Heart left ventricle (tissue), 16 donors: ENCODE measurements at regions not wholly inside any gene's neighbourhood (a gene's known extent, or its start where the extent isn't known, plus 50 kb on each side); places are given as distances from the start of the nearest gene placed in this dataset.

Experiments used
- ATAC-seq, 4 donors: fragments of 200-7000 bp; cut with Tn5 transposase; one replicate each; pipeline ENCODE4 v1.9.1; 2020 to 2022; ENCODE audit warnings: moderate library complexity in 4 of 4, mild to moderate bottlenecking in 3 of 4, moderate number of reproducible peaks in 1 of 4
- DNase-seq, 5 donors: peaks; one replicate each; pipeline ENCODE4 v3.0.0-alpha.2; 2020
- H3K27ac ChIP-seq, 12 donors: fragments of 200-600 bp; sonication (generic) in 4 of 12; one replicate each; pipeline versions ENCODE4 v1.5.0 to v1.8.0; 2016 to 2022; ENCODE audit warnings: mild to moderate bottlenecking in 2 of 12
- H3K27me3 ChIP-seq, 9 donors: fragments of 200-600 bp; sonication (generic) in 2 of 9; one replicate each; pipeline versions ENCODE4 v1.5.1 to v1.8.0; 2016 to 2022; ENCODE audit warnings: mild to moderate bottlenecking in 3 of 9
- H3K36me3 ChIP-seq, 9 donors: fragments of 200-600 bp; sonication (generic) in 2 of 9; one replicate each; pipeline versions ENCODE4 v1.5.0 to v1.8.0; 2018 to 2022; ENCODE audit warnings: mild to moderate bottlenecking in 2 of 9
- H3K4me1 ChIP-seq, 12 donors: fragments of 200-600 bp; sonication (generic) in 4 of 12; one replicate each; pipeline versions ENCODE4 v1.5.0 to v1.8.0; 2016 to 2022; ENCODE audit warnings: mild to moderate bottlenecking in 3 of 12
- H3K4me3 ChIP-seq, 12 donors: fragments of 200-600 bp; sonication (generic) in 4 of 12; one replicate each; pipeline versions ENCODE4 v1.5.0 to v1.8.0; 2017 to 2022; ENCODE audit warnings: mild to moderate bottlenecking in 9 of 12, moderate library complexity in 4 of 12
- H3K9me3 ChIP-seq, 12 donors: fragments of 200-600 bp; sonication (generic) in 4 of 12; one replicate each; pipeline versions ENCODE4 v1.5.0 to v1.8.0; 2016 to 2022; ENCODE audit warnings: mild to moderate bottlenecking in 1 of 12
- CTCF ChIP-seq, 12 donors: fragments of 200-600 bp; sonication (generic) in 4 of 12; IDR thresholded peaks; one replicate each; pipeline versions ENCODE4 v1.5.0 to v1.8.0; 2018 to 2022; ENCODE audit warnings: antibody characterized with exemption in 12 of 12, mild to moderate bottlenecking in 5 of 12
- POLR2A ChIP-seq, 2 donors: fragments of 450-650 bp; IDR thresholded peaks; one replicate each; pipeline ENCODE4 v1.6.1; 2017; ENCODE audit warnings: antibody characterized with exemption in 2 of 2, mild to moderate bottlenecking in 2 of 2, moderate library complexity in 2 of 2
- WGBS, 4 donors: extraction: QIAGEN DNeasy Blood & Tissue Kit in 2 of 4; methylation state at CpG; one replicate each; pipeline versions ENCODE4 v1.1.5 to v1.1.7; 2013 to 2018; 5-methylcytosine and 5-hydroxymethylcytosine counted together
- intact Hi-C, 10 donors: fragments of 100-400 bp; cut with DNase I; formaldehyde crosslinking; loops; one replicate each; pipeline versions ENCODE4 v1.11.1 to v1.14.2; 2022
- donor health status: ischemic (EF 13 %, LVEDD 7.1; RV severe dilation, severe dysfunction).
- donor health status: healthy with polysubstance abuse.
- donor health status: DM: no; HTN: yes; CAD: no.
- donor health status: DM: no; HTN: no; CAD: no.
- donor health status: ischemic (EF 25% LVEDD 6.9; RV normal size, moderate dysfunction).
- donor health status: ischemic (EF 25% LVEDD 5.7; RV mildly dilated, moderate dysfunction).
- donor health status: healthy.
- donor health status: DM: yes; HTN: yes; CAD: no.
- donor health status: ischemic (EF 35%, LVEDD 5.7; RV mildly dilated, moderate dysfunction).
- donor health status: nonischemic (EF 11% LVEDD 7.7; RV severe dilation, severe dysfunction).
- donor health status: DM: yes; HTN: yes; CAD: no.
- donor health status: PGD.
- donor health status: ischemic (EF 29% LVEDD 5.4; RV normal size, mild dysfunction).
- donor health status: nonischemic (EF 23%, LVEDD 6.1; RV moderate dilation, normal function).

- WGBS, 4 donors, result 89 to 98% (median 91%) methylated on average over 6 of the region's 6 CpGs
- Histone ChIP-seq H3K27me3 (peaks cover 0 to 7% (median 0%) of the 10 kb centered on the region in 9 donors), H3K36me3 (no peaks in the 10 kb centered on the region), H3K4me3 (no peak overlapping the region), H3K4me1 (no peaks in the 10 kb centered on the region), H3K27ac (no peak overlapping the region), H3K9me3 (no peaks in the 10 kb centered on the region)
- intact Hi-C loops, result no loop called here
- TF ChIP-seq CTCF (IDR thresholded peaks at IDR 0.05) (no peak), POLR2A (IDR thresholded peaks at IDR 0.05) (no peak)
- ATAC-seq (no peak), DNase-seq (no peak)
These were observed 452.5 kb downstream of the HS3ST3B1 start for GRCh38 chr17:14753383-14753782.

GRCh38 chr17:14752011-14752410 is 451.1 kb downstream of the HS3ST3B1 start:
- intact Hi-C loops, result no loop called here
- no peak overlapping the region for H3K27ac ChIP-seq
- WGBS, 4 donors, result 55 to 66% (median 62%) methylated on average over 2 of the region's 2 CpGs

GRCh38 chr17:14750866-14751265 is 450.0 kb downstream of the HS3ST3B1 start:
- ATAC-seq (no peak), DNase-seq (no peak)
- TF ChIP-seq CTCF (IDR thresholded peaks at IDR 0.05), result no peak
- TF ChIP-seq POLR2A (IDR thresholded peaks at IDR 0.05), result no peak
- Histone ChIP-seq H3K36me3 (no peaks in the 10 kb centered on the region), H3K27ac (no peak overlapping the region), H3K9me3 (no peaks in the 10 kb centered on the region), H3K4me3 (no peak overlapping the region), H3K27me3 (no peaks in the 10 kb centered on the region), H3K4me1 (peaks cover 0 to 11% (median 0%) of the 10 kb centered on the region in 12 donors)
- 85 to 92% (median 91%) methylated on average over 5 of the region's 5 CpGs; no CpG with 5 or more reads in 1 of the 4 donors for WGBS, 4 donors
- intact Hi-C loops, result no loop called here

More at GRCh38 chr17:14752011-14752410, 451.1 kb downstream of the HS3ST3B1 start:
- Histone ChIP-seq H3K9me3 (no peaks in the 10 kb centered on the region), H3K4me3 (no peak overlapping the region), H3K27me3 (peaks cover 0 to 5% (median 0%) of the 10 kb centered on the region in 9 donors), H3K36me3 (no peaks in the 10 kb centered on the region), H3K4me1 (peaks cover 0 to 9% (median 0%) of the 10 kb centered on the region in 12 donors)
- no peak for TF ChIP-seq POLR2A (IDR thresholded peaks at IDR 0.05)
- DNase-seq, result no peak
- no peak for ATAC-seq

- H3K9me3 ChIP-seq, result no peaks in the 10 kb centered on the region
- DNase-seq (no peak), ATAC-seq (no peak)
- H3K4me3 ChIP-seq, result no peak overlapping the region
- no peak overlapping the region for H3K27ac ChIP-seq
- H3K27me3 ChIP-seq, result no peaks in the 10 kb centered on the region
- peaks cover 0 to 21% (median 0%) of the 10 kb centered on the region in 12 donors for H3K4me1 ChIP-seq
- TF ChIP-seq CTCF (IDR thresholded peaks at IDR 0.05) (no peak), POLR2A (IDR thresholded peaks at IDR 0.05) (no peak)
- 78 to 87% (median 82%) methylated on average over 4 of the region's 4 CpGs for WGBS, 4 donors
- intact Hi-C loops, result no loop called here
- H3K36me3 ChIP-seq, result no peaks in the 10 kb centered on the region
These were observed 448.4 kb downstream of the HS3ST3B1 start for GRCh38 chr17:14749269-14749668.
